ENCODE measurements at regions not wholly inside any gene's neighbourhood (a gene's known extent, or its start where the extent isn't known, plus 50 kb on each side); places are given as distances from the start of the nearest gene placed in this dataset.

GRCh38 chr21:15401331-15401730 is 328.5 kb upstream of the USP25 start:
- no peak for DNase-seq

- no peak for DNase-seq
Measured at GRCh38 chr21:15405214-15405613, 324.6 kb upstream of the USP25 start.

- no peak for DNase-seq
Measured at GRCh38 chr21:15406791-15407190, 323.0 kb upstream of the USP25 start.

GRCh38 chr21:15407585-15407984 is 322.2 kb upstream of the USP25 start:
- DNase-seq = no peak

GRCh38 chr21:15408089-15408488 is 321.7 kb upstream of the USP25 start:
- DNase-seq = no peak

GRCh38 chr21:15409031-15409430 is 320.8 kb upstream of the USP25 start:
- DNase-seq = no peak

GRCh38 chr21:15410853-15411252 is 318.9 kb upstream of the USP25 start:
- no peak for DNase-seq

- DNase-seq = no peak
Measured at GRCh38 chr21:15414057-15414456, 315.7 kb upstream of the USP25 start.

GRCh38 chr21:15415541-15416261 is 314.1 kb upstream of the USP25 start:
- no peak for DNase-seq

- no peak for DNase-seq
Measured at GRCh38 chr21:15421441-15421881, 308.3 kb upstream of the USP25 start.

GRCh38 chr21:15421947-15422346 is 307.8 kb upstream of the USP25 start:
- DNase-seq = no peak

- DNase-seq = no peak
Measured at GRCh38 chr21:15422783-15423182, 307.0 kb upstream of the USP25 start.

GRCh38 chr21:15423676-15424445 is 305.9 kb upstream of the USP25 start:
- no peak for DNase-seq

GRCh38 chr21:15425049-15425448 is 304.7 kb upstream of the USP25 start:
- no peak for DNase-seq

GRCh38 chr21:15430023-15430422 is 299.8 kb upstream of the USP25 start:
- DNase-seq = no peak

- DNase-seq = no peak
Measured at GRCh38 chr21:15430577-15430976, 299.2 kb upstream of the USP25 start.

- DNase-seq = no peak
Measured at GRCh38 chr21:15431053-15431452, 298.7 kb upstream of the USP25 start.

- no peak for DNase-seq
Measured at GRCh38 chr21:15433091-15433490, 296.7 kb upstream of the USP25 start.

GRCh38 chr21:15434163-15434905 is 295.4 kb upstream of the USP25 start:
- no peak for DNase-seq

- DNase-seq = no peak
Measured at GRCh38 chr21:15436031-15436430, 293.8 kb upstream of the USP25 start.

GRCh38 chr21:15437883-15438282 is 291.9 kb upstream of the USP25 start:
- DNase-seq = no peak

- DNase-seq = no peak
Measured at GRCh38 chr21:15439726-15440125, 290.1 kb upstream of the USP25 start.

- DNase-seq = no peak
Measured at GRCh38 chr21:15441060-15441493, 288.7 kb upstream of the USP25 start.

GRCh38 chr21:15441992-15442391 is 287.8 kb upstream of the USP25 start:
- DNase-seq = no peak
